Neural crest cell (in vitro differentiated cells): ENCODE measurements at regions not wholly inside any gene's neighbourhood (a gene's known extent, or its start where the extent isn't known, plus 50 kb on each side); places are given as distances from the start of the nearest gene placed in this dataset.

Experiments
- DNase-seq: peaks from one replicate; pipeline ENCODE4 v3.0.0; 2021; ENCODE audit warnings: low read depth, mixed read lengths, low spot score
- H3K27ac Mint-ChIP-seq: one replicate; pipeline ENCODE4 v1.8.0; 2021; ENCODE audit warnings: mild to moderate bottlenecking, mixed read lengths; ENCODE audit not compliant: unreplicated experiment
- H3K27me3 Mint-ChIP-seq: 2 replicates; pipeline ENCODE4 v1.8.0; 2021; ENCODE audit warnings: low read depth, mild to moderate bottlenecking, mixed read lengths
- H3K36me3 Mint-ChIP-seq: 2 replicates; pipeline ENCODE4 v1.8.0; 2021; ENCODE audit warnings: low read depth, mild to moderate bottlenecking, mixed read lengths
- H3K4me1 Mint-ChIP-seq: 2 replicates; pipeline ENCODE4 v1.8.0; 2021; ENCODE audit warnings: mixed read lengths
- H3K4me3 Mint-ChIP-seq: one replicate; pipeline ENCODE4 v1.8.0; 2021; ENCODE audit warnings: mild to moderate bottlenecking, mixed read lengths
- H3K9me3 Mint-ChIP-seq: 2 replicates; pipeline ENCODE4 v1.8.0; 2021; ENCODE audit warnings: mixed read lengths
- CTCF ChIP-seq: fragments of 200-600 bp; sonication (generic); conservative IDR thresholded peaks from 2 replicates; pipeline ENCODE4 v1.5.0; 2021; ENCODE audit warnings: antibody characterized with exemption, mild to moderate bottlenecking

GRCh38 chr6:9503111-9503761, 911.6 kb downstream of the TFAP2A start:
- H3K27ac Mint-ChIP-seq: no peak overlapping the region
- no peak for DNase-seq
- no peaks in the 10 kb centered on the region for H3K27me3 Mint-ChIP-seq

GRCh38 chr6:9499709-9500108, 915.2 kb downstream of the TFAP2A start:
- no peak for DNase-seq
- no peak overlapping the region for H3K4me3 Mint-ChIP-seq
- peaks cover 2% of the 10 kb centered on the region for H3K36me3 Mint-ChIP-seq
- peaks cover 7% of the 10 kb centered on the region for H3K4me1 Mint-ChIP-seq
- H3K27ac Mint-ChIP-seq: no peak overlapping the region
- H3K9me3 Mint-ChIP-seq: peaks cover 10% of the 10 kb centered on the region
- no peak for TF ChIP-seq CTCF
- H3K27me3 Mint-ChIP-seq: no peaks in the 10 kb centered on the region

More at GRCh38 chr6:9503111-9503761, 911.6 kb downstream of the TFAP2A start:
- Mint-ChIP-seq H3K36me3 (peaks cover 2% of the 10 kb centered on the region), H3K4me3 (no peak overlapping the region), H3K4me1 (peaks cover 7% of the 10 kb centered on the region), H3K9me3 (peaks cover 5% of the 10 kb centered on the region)
- TF ChIP-seq CTCF: no peak

- H3K4me3 Mint-ChIP-seq: no peak overlapping the region
Measured at GRCh38 chr6:9496837-9497236, 918.0 kb downstream of the TFAP2A start.

GRCh38 chr6:9494864-9495263, 920.0 kb downstream of the TFAP2A start:
- Mint-ChIP-seq H3K9me3 (peaks cover 11% of the 10 kb centered on the region), H3K27me3 (no peaks in the 10 kb centered on the region), H3K4me1 (no peaks in the 10 kb centered on the region), H3K4me3 (no peak overlapping the region), H3K36me3 (peaks cover 3% of the 10 kb centered on the region), H3K27ac (no peak overlapping the region)
- TF ChIP-seq CTCF: no peak
- no peak for DNase-seq

More at GRCh38 chr6:9496837-9497236, 918.0 kb downstream of the TFAP2A start:
- no peak for DNase-seq
- peaks cover 3% of the 10 kb centered on the region for H3K36me3 Mint-ChIP-seq
- H3K4me1 Mint-ChIP-seq: no peaks in the 10 kb centered on the region
- H3K27me3 Mint-ChIP-seq: no peaks in the 10 kb centered on the region
- no peak overlapping the region for H3K27ac Mint-ChIP-seq
- no peak for TF ChIP-seq CTCF
- H3K9me3 Mint-ChIP-seq: peaks cover 11% of the 10 kb centered on the region

GRCh38 chr6:9492790-9493189, 922.1 kb downstream of the TFAP2A start:
- DNase-seq: no peak
- Mint-ChIP-seq H3K27ac (no peak overlapping the region), H3K27me3 (no peaks in the 10 kb centered on the region), H3K36me3 (peaks cover 3% of the 10 kb centered on the region), H3K4me3 (no peak overlapping the region), H3K4me1 (no peaks in the 10 kb centered on the region), H3K9me3 (peaks cover 11% of the 10 kb centered on the region)
- no peak for TF ChIP-seq CTCF
